ENCODE measurements at regions not wholly inside any gene's neighbourhood (a gene's known extent, or its start where the extent isn't known, plus 50 kb on each side); places are given as distances from the start of the nearest gene placed in this dataset.
"Not testable (repeated sequence)": the region's sequence is repeated elsewhere in the genome, so short reads cannot be mapped to it uniquely, and the experiment has no call there.

DNA sequence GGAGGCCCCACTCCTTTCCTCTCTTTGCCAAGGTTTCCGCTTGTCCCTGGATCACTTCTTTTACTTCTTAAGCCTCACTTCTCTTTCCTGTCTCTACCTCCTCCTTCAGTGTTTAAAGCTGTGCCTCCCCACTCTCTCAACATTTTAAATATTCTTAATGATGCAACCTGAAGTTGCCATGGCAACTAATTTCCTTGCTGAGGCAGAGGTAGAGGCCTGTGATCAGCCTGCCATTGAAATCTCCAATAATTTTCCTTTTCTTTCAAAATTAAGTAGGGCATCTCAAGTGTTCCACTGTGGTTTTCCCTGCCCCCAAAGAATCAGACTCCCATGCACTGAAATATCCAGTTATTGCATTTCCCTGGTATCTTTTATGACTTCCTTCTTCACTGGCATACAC, 108.6 kb upstream of the VRK1 start:
- DNase-seq, result no peak

GRCh38 chr14:96690713-96691383, 106.3 kb upstream of the VRK1 start:
- no peak for DNase-seq

DNA sequence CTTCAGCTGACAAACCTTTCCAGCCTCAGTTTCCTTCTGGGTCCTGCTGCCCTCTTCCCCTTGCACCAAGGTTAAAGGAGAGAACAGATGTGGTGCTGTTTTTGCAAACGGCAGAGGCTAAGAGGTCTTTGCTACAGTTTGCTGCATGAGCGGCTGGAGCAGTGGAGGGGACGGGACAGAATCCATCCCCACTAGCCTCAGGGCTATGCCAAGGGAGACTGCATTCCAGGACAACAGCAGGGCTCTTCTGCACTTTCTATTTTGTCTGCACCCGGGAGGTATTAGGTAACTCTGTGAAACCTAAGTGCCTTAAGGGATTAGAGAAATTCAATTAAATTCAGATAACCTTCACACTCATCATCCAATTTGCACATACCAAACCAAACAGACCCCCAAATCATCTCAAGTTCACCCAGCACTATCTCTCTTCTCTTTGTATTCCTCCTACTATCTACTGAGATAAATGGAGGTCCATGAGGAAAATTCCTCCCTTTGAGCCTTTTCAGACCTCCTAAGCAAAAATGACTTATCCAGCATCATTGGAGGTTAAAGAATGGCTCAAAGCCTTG, 103.8 kb upstream of the VRK1 start:
- DNase-seq, result no peak

DNA sequence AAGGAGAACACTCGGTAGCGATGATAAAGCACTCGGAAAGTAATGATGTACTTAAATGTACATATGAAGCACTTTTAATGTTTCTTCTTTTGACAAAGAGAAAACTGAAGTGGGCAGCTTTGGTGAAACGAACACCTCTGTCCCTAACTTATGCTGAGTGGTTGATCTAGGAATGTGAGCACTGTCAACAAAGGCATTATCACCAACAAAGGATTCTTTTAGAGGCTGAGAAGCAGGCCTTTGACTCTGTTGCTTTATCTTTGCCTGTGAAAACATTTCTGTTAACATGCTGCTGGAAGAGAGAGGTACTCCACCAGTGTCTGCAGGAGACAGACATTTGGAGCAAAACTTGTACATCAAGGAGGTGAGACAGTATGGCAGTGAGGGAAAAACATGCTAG, 103.2 kb upstream of the VRK1 start:
- no peak for DNase-seq

DNA sequence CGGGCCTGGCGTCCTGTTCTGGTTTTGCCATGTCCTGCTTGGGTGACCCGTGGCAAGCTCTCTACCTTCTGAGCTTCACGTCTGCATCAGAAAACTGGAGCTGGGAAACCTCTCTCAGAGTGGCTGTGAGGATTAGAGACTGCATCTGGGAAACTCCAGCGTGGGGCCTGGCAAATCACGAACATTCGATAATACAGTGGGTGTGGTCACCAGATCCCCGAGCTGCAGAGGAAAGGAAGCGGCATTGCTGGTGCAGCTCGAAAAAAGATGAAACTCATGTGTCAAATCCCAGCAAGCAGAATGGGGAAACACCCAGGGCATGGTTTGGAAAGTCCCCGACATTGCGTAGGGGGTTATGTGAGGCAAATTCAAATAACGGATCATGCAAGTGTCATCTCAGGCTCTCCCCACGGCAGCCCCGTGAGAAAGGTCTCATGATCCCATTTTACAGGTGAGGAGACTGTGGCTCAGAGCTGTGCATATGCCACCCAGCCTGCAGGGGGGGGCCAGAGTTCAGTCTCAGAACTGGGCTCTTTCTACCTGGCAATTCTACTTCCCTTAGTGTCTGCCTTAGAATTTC, 98.1 kb upstream of the VRK1 start:
- peak; percentile 11 for DNase-seq

GRCh38 chr14:96699666-96700065, 97.5 kb upstream of the VRK1 start:
- no peak for DNase-seq

- no peak for DNase-seq
These were observed 94.4 kb upstream of the VRK1 start for GRCh38 chr14:96702831-96703230.

DNA sequence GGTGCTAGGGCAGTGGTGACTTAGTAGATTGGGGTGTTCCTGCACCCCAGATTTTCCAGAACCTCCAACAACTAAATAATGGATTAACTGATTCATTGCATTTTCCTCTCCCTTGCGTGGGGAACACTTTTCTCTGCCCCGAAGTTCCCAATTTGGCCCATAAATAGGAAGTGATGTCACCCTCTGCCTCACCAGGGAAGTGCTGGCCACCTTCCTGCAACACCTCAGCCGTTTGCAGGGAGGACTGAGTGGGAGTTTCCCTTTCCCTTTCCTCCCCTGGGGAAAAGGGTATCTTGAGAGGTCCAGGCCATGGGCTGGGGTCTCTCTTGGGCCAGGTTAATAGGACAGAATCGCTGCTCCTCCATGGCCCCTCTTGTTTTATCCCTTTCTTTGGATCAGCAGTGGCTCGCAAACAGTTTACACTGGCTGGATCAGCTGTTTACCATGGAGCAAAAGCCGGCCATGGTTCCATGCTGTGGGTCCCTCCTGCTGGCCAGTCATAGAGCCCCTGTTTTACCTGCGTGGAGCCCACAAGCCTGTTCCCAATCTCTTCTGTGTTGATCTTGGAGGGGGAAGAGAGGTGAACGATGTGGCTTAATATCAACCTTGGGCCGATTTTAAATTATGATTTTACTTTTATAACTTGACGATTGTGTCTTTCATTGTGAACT, 91.6 kb upstream of the VRK1 start:
- peak; percentile 3 for DNase-seq

- no peak for DNase-seq
These were observed 90.3 kb upstream of the VRK1 start for GRCh38 chr14:96706893-96707292.

- no peak for DNase-seq
These were observed 87.0 kb upstream of the VRK1 start for GRCh38 chr14:96710060-96710666.

DNA sequence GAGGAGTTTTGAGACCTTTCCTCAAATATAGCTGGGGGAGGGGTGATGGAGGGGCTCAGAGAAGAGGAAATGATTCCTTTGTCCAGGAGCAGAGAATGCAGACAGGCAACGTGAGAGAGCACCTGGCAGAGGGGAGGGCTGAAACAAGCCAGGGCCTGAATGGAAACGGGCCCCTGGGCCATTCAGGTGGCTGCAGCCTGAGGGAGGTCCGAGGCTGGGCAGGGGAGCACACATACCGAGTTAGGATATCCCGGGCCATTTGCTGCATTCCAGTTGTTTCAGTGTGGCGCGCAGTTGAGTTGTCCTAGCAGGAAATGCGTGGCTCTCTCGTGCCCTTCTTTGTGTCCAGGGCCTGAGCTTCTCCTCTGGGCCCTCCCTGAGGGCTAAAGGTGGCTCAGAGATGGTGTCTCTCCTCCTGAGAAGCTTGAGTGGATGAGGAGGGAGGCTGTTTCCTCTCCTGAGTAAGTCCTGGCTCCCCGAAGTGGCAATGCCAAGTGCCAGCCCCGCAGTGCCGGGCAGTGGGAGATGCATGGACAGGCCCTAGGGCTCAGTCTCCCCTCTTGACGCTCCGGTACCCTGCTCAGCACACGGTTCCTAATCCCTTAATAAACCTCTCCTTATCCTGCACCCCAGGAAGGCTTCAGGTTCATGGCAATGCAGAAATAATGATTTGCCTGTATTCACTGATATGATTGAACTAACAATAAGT, 85.5 kb upstream of the VRK1 start:
- DNase-seq, result no peak

GRCh38 chr14:96713426-96713825, 83.8 kb upstream of the VRK1 start:
- DNase-seq, result no peak

DNA sequence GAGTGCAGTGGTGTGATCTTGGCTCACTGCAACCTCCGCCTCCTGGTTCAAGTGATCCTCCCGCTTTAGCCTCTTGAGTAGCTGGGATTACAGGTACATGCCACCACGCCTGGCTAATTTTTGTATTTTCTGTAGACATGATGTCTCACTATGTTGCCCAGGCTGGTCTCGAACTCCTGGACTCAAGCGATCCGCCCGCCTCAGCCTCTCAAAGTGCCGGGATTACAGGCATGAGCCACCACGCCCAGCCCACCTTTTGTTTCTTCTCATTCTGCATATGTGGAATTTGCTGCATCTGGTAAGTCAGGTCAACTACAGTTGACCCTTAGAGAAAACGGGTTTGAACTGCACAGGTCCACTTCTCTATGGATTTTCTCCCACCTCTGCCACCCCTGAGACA, 82.6 kb upstream of the VRK1 start:
- DNase-seq, result not testable (repeated sequence)

GRCh38 chr14:96717116-96717515, 80.1 kb upstream of the VRK1 start:
- DNase-seq, result no peak

DNA sequence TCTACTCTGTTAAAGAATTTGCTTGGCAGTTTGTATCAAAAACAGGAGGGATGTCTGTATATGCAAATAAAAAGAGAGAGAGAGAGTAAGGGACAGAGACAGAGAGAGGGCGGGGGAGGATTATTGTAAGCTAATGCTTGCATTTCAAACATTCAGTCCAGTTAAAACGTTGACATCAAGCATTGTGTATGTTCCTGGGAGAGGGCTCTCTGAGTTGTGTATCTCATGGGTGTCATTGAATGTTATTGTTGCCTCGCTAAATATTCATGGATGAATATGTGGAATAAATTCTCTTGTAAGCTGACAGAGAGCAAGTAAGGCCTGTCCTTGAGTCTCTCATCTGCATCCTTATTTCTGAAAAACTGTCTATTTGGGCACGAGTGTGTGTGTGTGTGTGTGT, 78.8 kb upstream of the VRK1 start:
- no peak for DNase-seq

GRCh38 chr14:96720702-96721101, 76.5 kb upstream of the VRK1 start:
- DNase-seq, result not testable (repeated sequence)

DNA sequence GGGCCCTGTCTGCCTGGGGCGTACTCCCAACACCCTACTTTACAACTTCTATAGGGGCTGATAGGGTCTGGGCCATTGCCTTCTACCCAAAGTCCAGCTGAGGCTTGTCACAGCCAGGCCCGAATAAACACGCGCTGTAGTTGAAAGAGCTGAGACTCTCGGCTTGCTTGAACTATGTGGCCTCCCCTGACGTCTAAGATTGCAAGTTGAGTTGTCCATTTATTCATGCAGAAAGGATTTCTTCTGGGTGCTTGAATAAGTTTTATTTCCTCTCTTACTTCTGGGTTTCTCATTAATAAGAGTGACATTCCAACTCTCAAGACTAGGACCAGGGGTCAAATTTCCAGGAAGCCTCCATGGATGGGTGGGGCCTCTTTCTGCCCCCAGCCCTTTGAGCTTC, 74.4 kb upstream of the VRK1 start:
- no peak for DNase-seq

DNA sequence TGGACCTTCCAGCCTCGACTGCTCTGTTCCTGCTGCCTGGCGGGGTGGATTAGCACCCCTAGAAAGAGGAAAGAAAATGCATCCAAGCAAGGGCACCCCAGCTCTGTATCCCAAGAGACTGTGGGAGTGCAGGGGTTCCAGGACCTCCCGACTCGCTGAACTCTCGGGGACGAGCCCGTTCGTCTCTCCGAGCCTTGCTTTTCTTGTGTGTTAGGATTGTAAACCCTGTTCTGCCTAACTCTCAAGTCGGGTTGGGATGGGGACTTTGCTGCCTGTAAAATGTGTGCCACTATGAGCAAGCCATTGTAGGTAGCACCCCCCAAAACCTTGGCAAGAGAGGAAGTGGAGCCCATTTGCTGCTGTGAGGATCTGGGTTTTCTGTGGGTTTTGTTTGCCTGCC, 73.2 kb upstream of the VRK1 start:
- no peak for DNase-seq

DNA sequence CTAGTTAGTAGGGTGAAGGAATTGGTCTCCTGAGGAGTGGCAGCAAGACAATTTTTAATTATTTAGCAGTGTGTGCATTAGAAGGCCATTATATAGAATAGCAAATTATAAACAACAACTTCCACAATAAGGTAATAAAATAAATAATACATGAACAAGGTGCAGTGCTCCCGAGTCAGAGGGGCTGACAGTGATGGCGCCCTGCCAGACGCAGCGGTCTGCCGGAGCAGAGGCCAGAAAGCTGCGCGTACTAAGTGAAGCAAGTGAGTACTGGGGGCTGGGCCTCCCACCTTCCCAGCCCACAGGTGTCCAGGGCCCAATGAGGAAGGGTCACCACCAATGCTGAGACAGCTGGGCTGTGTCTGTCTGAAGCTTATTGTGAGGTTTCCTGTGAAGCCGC, 72.0 kb upstream of the VRK1 start:
- DNase-seq, result no peak

DNA sequence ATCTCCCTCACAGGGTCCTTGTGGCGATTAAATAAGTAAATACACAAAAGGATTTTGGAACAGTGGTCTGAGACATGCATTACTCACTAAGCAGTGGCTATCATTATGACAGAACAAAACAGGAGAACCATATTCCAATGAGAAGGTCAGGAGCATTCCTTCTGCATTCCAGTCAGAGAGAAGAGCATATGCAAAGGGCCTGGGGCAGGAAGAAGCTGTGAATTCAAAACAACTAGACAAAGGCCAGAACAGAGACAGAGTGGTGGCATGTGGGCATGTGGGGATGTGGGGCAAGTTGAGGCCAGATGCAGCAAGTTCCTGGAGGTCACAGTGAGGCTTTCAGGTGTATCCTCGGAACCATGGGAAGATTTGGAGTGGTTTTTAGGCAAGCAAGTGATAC, 70.1 kb upstream of the VRK1 start:
- no peak for DNase-seq

DNA sequence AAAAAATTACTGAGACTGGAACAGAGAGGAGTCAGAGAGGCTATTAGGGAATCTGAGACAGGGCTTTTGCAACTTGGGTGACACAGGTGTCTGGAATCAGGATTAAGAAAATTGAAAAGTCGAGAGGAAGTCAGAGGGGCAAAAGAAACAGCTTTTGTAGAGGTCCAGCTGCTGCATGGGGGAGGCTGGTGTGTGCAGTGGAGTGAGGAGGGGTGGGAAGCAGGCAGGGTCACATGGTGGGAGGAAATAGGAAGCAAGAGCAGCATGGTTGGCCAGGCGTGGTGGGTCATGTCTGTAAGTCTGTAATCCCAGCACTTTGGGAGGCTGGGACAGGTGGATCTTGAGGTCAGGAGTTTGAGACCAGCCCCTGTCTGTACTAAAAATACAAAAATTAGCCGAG, 69.7 kb upstream of the VRK1 start:
- DNase-seq, result no peak

DNA sequence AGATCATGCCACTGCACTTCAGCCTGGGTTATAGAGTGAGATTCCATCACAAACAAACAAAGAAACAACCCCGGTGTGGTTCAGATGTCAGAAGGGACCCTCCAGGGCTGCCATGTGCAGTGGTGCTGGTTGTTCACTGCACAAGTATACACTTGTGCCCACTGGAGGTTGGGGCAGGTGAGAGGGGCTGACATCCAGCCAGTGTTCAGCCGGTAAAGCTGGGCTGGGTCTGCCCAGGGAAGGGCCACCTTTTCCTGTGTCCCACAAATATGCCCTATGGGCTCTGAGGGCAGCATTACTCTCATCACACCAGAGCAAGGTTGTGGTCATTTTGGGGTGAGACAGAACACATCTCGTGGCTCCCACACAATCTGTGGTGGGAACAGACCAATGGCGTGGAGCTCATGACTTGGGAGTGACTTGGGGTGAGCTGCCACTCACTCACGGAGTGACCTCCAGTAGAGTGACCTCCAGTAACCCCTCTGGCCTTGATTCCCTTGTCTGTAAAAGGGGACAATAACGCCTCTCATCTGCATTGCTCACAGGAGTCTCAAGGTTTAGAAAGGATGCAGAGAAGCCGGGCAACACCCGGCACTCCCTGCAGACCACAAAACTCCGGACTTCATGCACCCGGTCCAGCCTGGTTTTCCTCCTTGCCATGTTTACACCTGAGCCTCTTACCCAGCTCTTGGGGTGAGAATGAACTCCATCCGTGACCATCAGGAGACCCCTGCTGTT, 69.0 kb upstream of the VRK1 start:
- DNase-seq, result no peak

Measured in inflammatory macrophage treated with lipopolysaccharide for 4 hours (primary cell).